CD14-positive monocyte (primary cell): ENCODE measurements at regions not wholly inside any gene's neighbourhood (a gene's known extent, or its start where the extent isn't known, plus 50 kb on each side); places are given as distances from the start of the nearest gene placed in this dataset.
A peak's percentile ranks its signal among the peaks of the same experiment; 100 is the strongest.

Experiments used
- DNase-seq, 3 donors: peaks; one replicate each; pipeline ENCODE4 v3.0.0-alpha.2; 2011 to 2022
- H2AFZ ChIP-seq: 2 replicates; pipeline ENCODE4 v1.6.0; 2012; ENCODE audit warnings: mild to moderate bottlenecking, low read depth, low read length, inconsistent platforms; ENCODE audit not compliant: insufficient read depth, poor library complexity, severe bottlenecking
- H3K27ac ChIP-seq, 2 donors: 1 replicate in 1 of 2; 2 replicates in 1 of 2; pipeline ENCODE4 v1.5.1; 2012 to 2013; ENCODE audit warnings: low read length in 2 of 2, control low read depth in 1 of 2, inconsistent platforms in 1 of 2, low read depth in 1 of 2, mild to moderate bottlenecking in 1 of 2
- H3K27me3 ChIP-seq, 2 donors: one replicate each; pipeline versions ENCODE4 v1.6.0 to v1.6.1; 2011 to 2013; ENCODE audit warnings: low read length in 2 of 2; ENCODE audit not compliant: control insufficient read depth in 2 of 2, insufficient read depth in 2 of 2
- H3K36me3 ChIP-seq, 2 donors: replicated peaks in 1 of 2; 1 replicate in 1 of 2; 2 replicates in 1 of 2; pipeline versions ENCODE4 v1.5.1 to v1.6.1; 2012 to 2013; ENCODE audit warnings: low read length in 2 of 2, control low read depth in 1 of 2, inconsistent platforms in 1 of 2, mild to moderate bottlenecking in 1 of 2; ENCODE audit not compliant: insufficient read depth in 2 of 2, control insufficient read depth in 1 of 2
- H3K4me1 ChIP-seq, 2 donors: 1 replicate in 1 of 2; 2 replicates in 1 of 2; pipeline versions ENCODE4 v1.5.1 to v1.6.1; 2012 to 2013; ENCODE audit warnings: low read length in 2 of 2, control low read depth in 1 of 2, inconsistent platforms in 1 of 2, mild to moderate bottlenecking in 1 of 2, moderate library complexity in 1 of 2; ENCODE audit not compliant: insufficient read depth in 2 of 2, control insufficient read depth in 1 of 2
- H3K4me2 ChIP-seq: replicated peaks from 2 replicates; pipeline ENCODE3; 2012; ENCODE audit warnings: low read length, moderate library complexity, mild to moderate bottlenecking; ENCODE audit not compliant: poor library complexity, severe bottlenecking; ENCODE audit errors: extremely low read depth
- H3K4me3 ChIP-seq, 3 experiments: fragments of 200-600 bp in 1 of 3; sonication (generic) in 1 of 3; replicated peaks in 1 of 3; 1 replicate in 2 of 3; 2 replicates in 1 of 3; pipeline ENCODE4 v1.5.1; 2011 to 2013; ENCODE audit warnings: low read length in 3 of 3, mild to moderate bottlenecking in 3 of 3, control low read depth in 2 of 3, low read depth in 2 of 3, inconsistent platforms in 1 of 3, moderate library complexity in 1 of 3
- H3K79me2 ChIP-seq: 2 replicates; pipeline ENCODE4 v1.6.0; 2012; ENCODE audit warnings: mild to moderate bottlenecking, control low read depth, inconsistent platforms, low read length, moderate library complexity; ENCODE audit not compliant: insufficient read depth
- H3K9ac ChIP-seq: 2 replicates; pipeline ENCODE4 v1.6.0; 2017; ENCODE audit warnings: low read length, mild to moderate bottlenecking; ENCODE audit not compliant: insufficient read depth, poor library complexity, severe bottlenecking
- H3K9me3 ChIP-seq, 2 donors: replicated peaks in 1 of 2; 1 replicate in 1 of 2; 2 replicates in 1 of 2; pipeline versions ENCODE4 v1.5.1 to v1.6.1; 2012 to 2013; ENCODE audit warnings: low read length in 2 of 2, control low read depth in 1 of 2; ENCODE audit not compliant: control insufficient read depth in 1 of 2, insufficient read depth in 1 of 2
- H4K20me1 ChIP-seq: 2 replicates; pipeline ENCODE4 v1.6.0; 2012; ENCODE audit warnings: mild to moderate bottlenecking, low read length, control low read depth, moderate library complexity; ENCODE audit not compliant: insufficient read depth
- H3K27ac Mint-ChIP-seq, 7 donors: one replicate each; pipeline ENCODE4 v1.8.0; 2020; ENCODE audit warnings: mild to moderate bottlenecking in 7 of 7, mixed read lengths in 7 of 7, moderate library complexity in 6 of 7, inconsistent platforms in 2 of 7
- H3K27me3 Mint-ChIP-seq, 3 donors: one replicate each; pipeline ENCODE4 v1.8.0; 2021 to 2022; ENCODE audit warnings: low read depth in 3 of 3, mild to moderate bottlenecking in 3 of 3, mixed read lengths in 3 of 3, moderate library complexity in 3 of 3, inconsistent platforms in 1 of 3
- H3K36me3 Mint-ChIP-seq, 2 donors: one replicate each; pipeline ENCODE4 v1.8.0; 2020; ENCODE audit warnings: mixed read lengths in 2 of 2, inconsistent platforms in 1 of 2, mild to moderate bottlenecking in 1 of 2
- H3K4me1 Mint-ChIP-seq: one replicate; pipeline ENCODE4 v1.8.0; 2020; ENCODE audit warnings: mild to moderate bottlenecking, mixed read lengths
- H3K4me3 Mint-ChIP-seq, 2 donors: one replicate each; pipeline ENCODE4 v1.8.0; 2020; ENCODE audit warnings: mild to moderate bottlenecking in 2 of 2, mixed read lengths in 2 of 2, moderate library complexity in 1 of 2
- H3K9me3 Mint-ChIP-seq, 7 donors: one replicate each; pipeline ENCODE4 v1.8.0; 2020 to 2022; ENCODE audit warnings: mixed read lengths in 7 of 7, mild to moderate bottlenecking in 6 of 7, moderate library complexity in 6 of 7, inconsistent platforms in 2 of 7
- CTCF ChIP-seq: fragments of 200-600 bp; IDR thresholded peaks from one replicate; pipeline ENCODE4 v1.8.0; 2022; ENCODE audit warnings: antibody characterized with exemption, mild to moderate bottlenecking
- WGBS: methylation state at CpG from one replicate; pipeline ENCODE4 v1.1.5; 2013; ENCODE audit warnings: missing lambda C conversion rate; ENCODE audit not compliant: insufficient coverage; 5-methylcytosine and 5-hydroxymethylcytosine counted together
- intact Hi-C, 2 donors: fragments of 100-400 bp; cut with micrococcal nuclease; formaldehyde crosslinking; loops; one replicate each; pipeline versions ENCODE4 v1.15.0 to v1.15.1; 2023

- intact Hi-C loops, result loop anchor here in 1 of 2 donors (5.0 to 10.0 kb wide), 2 partner anchors 150 to 762 kb away; no protein-coding TSS in a partner anchor
- no peak overlapping the region for H3K27ac Mint-ChIP-seq
- H3K9me3 ChIP-seq, result no peaks in the 10 kb centered on the region
- no peak overlapping the region for H3K4me3 Mint-ChIP-seq
- H3K27ac ChIP-seq, result no peak overlapping the region
- H3K36me3 ChIP-seq, result no peaks in the 10 kb centered on the region
- H3K79me2 ChIP-seq, result no peaks in the 10 kb centered on the region
- no peaks in the 10 kb centered on the region for H3K36me3 Mint-ChIP-seq
- no peak overlapping the region for H3K4me2 ChIP-seq
- no peaks in the 10 kb centered on the region for H3K9me3 Mint-ChIP-seq
- no peak overlapping the region for H3K4me3 ChIP-seq
- DNase-seq, result peak; percentile 26 to 66 (median 30)
- H3K27me3 Mint-ChIP-seq, result peaks cover 2 to 7% (median 3%) of the 10 kb centered on the region in 3 donors
- H3K9ac ChIP-seq, result no peak overlapping the region
- TF ChIP-seq CTCF, result no peak
- no peak overlapping the region for H2AFZ ChIP-seq
- H3K4me1 Mint-ChIP-seq, result peaks cover 4% of the 10 kb centered on the region
- H4K20me1 ChIP-seq, result no peaks in the 10 kb centered on the region
- H3K27me3 ChIP-seq, result peaks cover 0 to 7% of the 10 kb centered on the region in 2 donors
- WGBS, result no CpG with 5 or more reads among the region's 2 CpGs
- H3K4me1 ChIP-seq, result no peaks in the 10 kb centered on the region
Measured at GRCh38 chr11:11025087-11025486, 167.2 kb upstream of the ZBED5 start.

GRCh38 chr11:11022125-11022730 is 164.4 kb upstream of the ZBED5 start:
- no peak overlapping the region for H3K4me2 ChIP-seq
- 0% methylated on average over 1 of the region's 4 CpGs for WGBS
- H3K4me3 ChIP-seq, result no peak overlapping the region
- no peak overlapping the region for H2AFZ ChIP-seq
- Mint-ChIP-seq H3K27ac (no peak overlapping the region), H3K4me1 (peaks cover 4% of the 10 kb centered on the region), H3K27me3 (peaks cover 0 to 2% (median 2%) of the 10 kb centered on the region in 3 donors), H3K9me3 (no peaks in the 10 kb centered on the region), H3K4me3 (no peak overlapping the region), H3K36me3 (no peaks in the 10 kb centered on the region)
- no peaks in the 10 kb centered on the region for H3K79me2 ChIP-seq
- H3K27ac ChIP-seq, result no peak overlapping the region
- H3K27me3 ChIP-seq, result peaks cover 0 to 3% of the 10 kb centered on the region in 2 donors
- TF ChIP-seq CTCF, result peak; percentile 69
- H4K20me1 ChIP-seq, result no peaks in the 10 kb centered on the region
- no peaks in the 10 kb centered on the region for H3K9me3 ChIP-seq
- intact Hi-C loops, result loop anchor here (2.0 to 10.0 kb wide), 5 partner anchors 85 to 230 kb away; no protein-coding TSS in a partner anchor
- no peaks in the 10 kb centered on the region for H3K36me3 ChIP-seq
- no peak overlapping the region for H3K9ac ChIP-seq
- H3K4me1 ChIP-seq, result no peaks in the 10 kb centered on the region
- peak in 2 of 3 donors; percentile 17 to 47 for DNase-seq
